ENCODE measurements at regions not wholly inside any gene's neighbourhood (a gene's known extent, or its start where the extent isn't known, plus 50 kb on each side); places are given as distances from the start of the nearest gene placed in this dataset.

DNA sequence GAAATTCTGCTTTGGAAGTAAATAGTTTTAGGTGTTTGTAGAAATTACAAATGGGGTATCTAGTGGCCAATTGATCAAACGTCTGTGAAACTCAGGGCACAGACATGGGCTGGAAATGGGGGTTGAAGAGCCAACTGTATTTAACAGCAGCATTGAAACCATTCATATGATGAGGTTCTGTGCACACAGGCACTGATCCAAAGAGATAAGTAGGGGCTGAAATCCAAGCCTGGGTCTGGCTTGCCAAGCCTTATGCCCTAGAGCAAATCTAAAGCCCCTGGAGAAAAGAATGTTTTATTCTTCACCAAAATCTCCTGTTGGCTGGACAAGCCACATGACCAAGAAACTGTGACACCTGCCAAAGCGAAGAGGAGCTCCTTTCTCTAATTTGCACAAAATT is 67.6 kb upstream of the ST6GALNAC5 start:
- no peak for ATAC-seq
- Mint-ChIP-seq H3K9me3 (no peaks in the 10 kb centered on the region), H3K4me1 (no peaks in the 10 kb centered on the region), H3K27ac (no peak overlapping the region), H3K4me3 (no peak overlapping the region), H3K27me3 (no peaks in the 10 kb centered on the region)
- no peak for DNase-seq

GRCh38 chr1:76802094-76802493 is 65.2 kb upstream of the ST6GALNAC5 start:
- ATAC-seq, result no peak
- H3K27ac Mint-ChIP-seq, result no peak overlapping the region
- no peaks in the 10 kb centered on the region for H3K9me3 Mint-ChIP-seq
- H3K4me3 Mint-ChIP-seq, result no peak overlapping the region
- DNase-seq, result no peak
- H3K4me1 Mint-ChIP-seq, result no peaks in the 10 kb centered on the region
- H3K27me3 Mint-ChIP-seq, result no peaks in the 10 kb centered on the region

GRCh38 chr1:76807543-76808260 is 59.6 kb upstream of the ST6GALNAC5 start:
- Mint-ChIP-seq H3K4me1 (no peaks in the 10 kb centered on the region), H3K27me3 (peaks cover 5% of the 10 kb centered on the region), H3K4me3 (no peak overlapping the region), H3K9me3 (no peaks in the 10 kb centered on the region), H3K27ac (no peak overlapping the region)
- peak; percentile 31 for ATAC-seq
- DNase-seq, result no peak

Measured in stimulated activated naive CD8-positive, alpha-beta T cell treated with anti-CD3 and anti-CD28 coated beads, Interleukin-15, amount 100 ng/mL, for 72 hours (primary cell).